A204.1 (cell line): ENCODE measurements at regions not wholly inside any gene's neighbourhood (a gene's known extent, or its start where the extent isn't known, plus 50 kb on each side); places are given as distances from the start of the nearest gene placed in this dataset.

Experiments used
- FAIRE-seq: peaks from 2 replicates; lab custom pipeline; 2012; peaks lifted over from hg19 to GRCh38; lab: Jason Lieb, UNC

DNA sequence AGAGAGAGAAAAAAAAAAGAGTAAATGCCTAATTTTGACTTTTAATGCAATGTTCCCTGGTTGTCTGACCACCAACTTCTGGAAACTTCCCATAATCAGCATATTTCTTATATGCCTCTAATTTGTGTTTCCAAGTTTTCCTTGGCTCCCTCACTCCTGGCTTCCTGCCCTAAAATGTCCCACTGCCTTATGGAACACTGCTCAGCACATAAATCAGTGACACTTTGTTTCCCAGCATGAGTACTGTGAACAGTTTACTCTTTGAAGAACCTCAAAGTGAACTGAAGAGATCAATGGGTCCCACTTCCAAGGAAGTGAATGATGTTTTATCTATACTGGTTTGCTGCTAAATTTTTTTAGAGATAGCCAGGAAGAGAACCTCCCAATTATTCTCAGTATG lies 271.3 kb upstream of the PRMT6 start:
- FAIRE-seq, result no peak

GRCh38 chr1:106787520-106787919 lies 269.0 kb upstream of the PRMT6 start:
- FAIRE-seq, result no peak

DNA sequence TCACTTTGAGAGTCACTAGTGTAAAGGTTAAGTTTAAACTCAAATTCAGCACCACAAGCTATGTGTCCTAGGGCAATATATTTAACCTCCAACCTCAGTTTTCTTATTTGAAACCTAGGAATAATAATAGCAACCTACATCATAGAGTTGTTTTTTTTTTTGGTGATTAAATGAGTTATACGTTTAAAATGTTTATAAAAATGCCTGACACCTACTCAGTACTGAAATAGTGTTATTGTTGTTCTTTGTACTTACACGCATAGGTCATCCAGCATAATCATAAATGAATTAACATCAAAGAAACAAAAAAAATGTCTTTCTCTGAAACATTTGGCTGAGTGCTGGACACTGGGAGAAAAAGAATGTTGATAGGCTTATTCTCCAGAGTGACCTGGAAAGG lies 266.8 kb upstream of the PRMT6 start:
- no peak for FAIRE-seq

- FAIRE-seq, result no peak
Observed at GRCh38 chr1:106791041-106791440, 265.4 kb upstream of the PRMT6 start.

GRCh38 chr1:106793651-106794050 lies 262.8 kb upstream of the PRMT6 start:
- no peak for FAIRE-seq

GRCh38 chr1:106798991-106799390 lies 257.5 kb upstream of the PRMT6 start:
- no peak for FAIRE-seq

GRCh38 chr1:106802181-106802580 lies 254.3 kb upstream of the PRMT6 start:
- FAIRE-seq, result no peak

- no peak for FAIRE-seq
Observed at GRCh38 chr1:106814418-106814817, 242.1 kb upstream of the PRMT6 start.

DNA sequence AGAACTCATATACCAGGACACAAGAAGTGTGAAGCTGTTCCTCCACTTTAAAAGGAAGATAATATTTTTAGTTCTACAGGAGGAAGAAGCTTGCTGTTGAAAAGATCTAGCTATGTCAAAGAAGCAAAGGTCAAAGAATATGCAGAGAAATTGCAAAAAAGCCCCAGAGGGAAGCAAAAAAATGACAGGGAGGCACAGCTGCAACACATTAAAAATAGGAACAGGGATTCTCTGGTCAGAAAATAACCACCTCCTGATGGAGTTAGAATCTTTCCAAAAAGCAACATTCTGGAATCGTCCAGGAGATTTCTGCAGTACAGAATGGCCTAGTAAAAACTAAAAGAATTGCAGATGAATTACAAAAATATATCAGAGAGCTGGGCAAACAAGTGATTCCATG lies 238.9 kb upstream of the PRMT6 start:
- FAIRE-seq, result no peak

GRCh38 chr1:106831511-106831910 lies 225.0 kb upstream of the PRMT6 start:
- FAIRE-seq, result no peak

DNA sequence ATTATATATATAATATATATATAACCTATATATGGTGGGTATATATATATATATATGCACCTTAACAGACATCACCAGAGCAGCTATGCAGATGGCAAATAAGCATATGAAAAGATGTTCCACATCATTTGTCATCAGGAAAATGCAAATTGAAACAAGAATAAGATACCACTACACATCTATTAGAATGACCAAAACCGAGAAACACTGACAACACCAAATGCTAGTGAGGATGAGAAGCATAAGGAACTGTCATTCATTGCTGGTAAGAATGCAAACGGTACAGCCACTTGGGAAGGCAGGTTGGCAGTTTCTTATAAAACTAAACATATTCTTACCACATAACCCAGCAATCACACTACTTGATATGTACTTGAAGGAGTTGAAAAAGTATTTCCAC lies 219.8 kb upstream of the PRMT6 start:
- FAIRE-seq, result no peak

DNA sequence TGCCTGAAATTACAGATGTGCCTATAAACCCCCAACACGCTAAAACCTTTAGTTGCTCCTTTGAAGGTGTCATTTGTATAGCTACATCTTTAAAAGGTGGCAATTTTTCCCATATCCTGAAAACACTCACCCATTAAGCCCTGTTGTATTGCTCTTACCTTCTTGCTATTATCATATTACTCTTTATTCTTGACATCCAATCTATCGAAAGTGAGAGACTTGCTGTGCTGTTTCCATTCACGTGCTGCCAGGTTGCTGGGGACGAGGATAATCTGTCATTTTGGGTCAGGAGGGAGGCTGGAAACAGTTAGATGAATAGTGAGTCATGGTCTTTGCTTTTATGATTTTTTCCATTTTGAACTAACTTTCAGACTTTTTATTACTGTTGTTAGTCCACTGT lies 213.0 kb upstream of the PRMT6 start:
- no peak for FAIRE-seq

DNA sequence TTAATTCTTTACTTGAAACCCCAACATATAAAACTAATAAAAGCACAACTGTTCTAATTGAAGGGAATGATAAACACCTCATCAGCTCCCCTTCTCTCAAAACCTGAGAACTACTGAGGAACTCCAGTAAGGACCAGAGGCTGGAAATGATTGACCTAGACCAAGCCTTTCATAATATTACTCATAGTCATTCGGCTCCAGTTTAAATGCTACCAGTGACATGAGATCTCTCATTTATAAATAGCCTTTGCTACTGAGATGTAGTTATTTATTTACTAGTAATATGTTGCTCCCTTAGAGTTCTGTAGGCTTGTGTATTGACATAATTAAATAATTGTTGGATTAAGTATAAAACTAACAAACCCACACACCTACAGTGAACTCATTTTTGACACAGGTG lies 209.8 kb upstream of the PRMT6 start:
- FAIRE-seq, result no peak

DNA sequence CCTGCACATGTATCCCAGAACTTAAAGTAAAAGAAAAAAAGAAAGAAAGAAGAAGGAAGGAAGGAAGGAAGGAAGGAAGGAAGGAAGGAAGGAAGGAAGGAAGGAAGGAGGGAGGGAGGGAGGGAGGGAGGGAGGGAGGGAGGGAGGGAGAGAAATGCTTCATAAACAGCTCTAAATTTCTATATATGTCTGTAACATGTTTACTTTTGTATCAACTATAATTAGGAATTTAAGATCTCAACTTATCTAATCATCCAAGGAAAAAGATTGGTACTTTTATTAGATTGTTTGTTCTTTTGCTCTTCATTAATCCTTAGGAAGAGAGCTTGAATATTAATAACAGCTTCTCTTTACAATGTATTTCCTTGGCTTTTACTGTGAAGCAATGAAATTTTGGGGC lies 195.4 kb upstream of the PRMT6 start:
- no peak for FAIRE-seq

- FAIRE-seq, result no peak
Observed at GRCh38 chr1:106868828-106869227, 187.6 kb upstream of the PRMT6 start.

DNA sequence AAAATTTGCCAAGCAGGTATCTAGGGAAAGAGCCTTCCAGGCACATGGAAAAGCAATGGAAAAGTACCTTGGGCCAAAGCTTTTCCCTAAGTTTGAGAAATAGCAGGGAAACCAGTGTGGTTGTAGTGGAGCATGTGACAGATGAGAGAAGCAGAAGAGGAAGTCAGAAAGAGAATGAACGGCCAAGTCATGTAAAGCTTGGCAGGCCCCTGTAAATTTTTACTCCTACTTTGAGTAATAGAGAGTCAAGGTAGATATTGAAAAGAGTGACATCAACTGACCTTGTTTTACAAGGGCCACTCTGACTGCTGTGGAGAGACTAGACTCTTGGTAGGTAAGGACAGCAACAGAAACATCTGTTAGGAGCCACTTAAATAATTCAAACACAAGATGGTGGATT lies 180.9 kb upstream of the PRMT6 start:
- FAIRE-seq, result no peak

DNA sequence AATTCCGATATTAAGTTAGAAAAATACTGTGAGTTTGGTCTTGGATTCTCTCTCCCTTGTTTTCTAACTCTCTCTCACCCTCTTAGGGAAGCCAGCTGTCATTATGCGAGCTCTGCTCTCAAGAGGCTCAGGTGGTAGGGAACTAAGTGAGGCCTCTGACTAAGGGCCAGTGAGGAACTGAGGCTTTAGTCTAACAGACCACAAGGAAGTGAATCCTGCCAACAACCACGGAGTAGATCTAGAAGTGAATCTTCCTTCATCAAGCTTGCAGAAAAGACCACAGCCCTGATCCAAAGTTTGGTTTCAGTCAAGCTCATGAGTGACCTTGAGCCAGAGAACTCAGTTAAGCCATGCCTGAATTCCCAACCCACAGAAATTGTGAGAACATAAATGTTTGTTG lies 180.1 kb upstream of the PRMT6 start:
- FAIRE-seq, result no peak

GRCh38 chr1:106879538-106879937 lies 176.9 kb upstream of the PRMT6 start:
- no peak for FAIRE-seq

DNA sequence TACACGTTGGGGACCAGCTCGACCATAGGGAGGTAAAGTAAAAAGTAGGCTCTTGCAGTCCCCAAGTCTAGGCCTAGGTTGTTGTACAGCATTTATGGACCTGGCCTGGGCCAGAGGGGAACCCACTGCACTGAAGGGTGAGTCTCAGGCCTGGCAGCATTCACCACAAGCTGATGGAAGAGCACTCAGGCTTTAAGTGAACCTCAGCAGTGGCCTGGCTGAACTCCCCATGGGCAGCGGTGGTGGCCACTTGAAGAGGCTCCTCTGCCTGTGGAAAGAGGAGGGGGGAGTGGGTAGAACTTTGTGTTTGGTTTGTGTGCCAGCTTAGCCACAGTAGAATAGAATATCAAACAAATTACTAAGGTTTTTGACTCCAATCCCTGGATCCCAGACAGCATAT lies 176.2 kb upstream of the PRMT6 start:
- FAIRE-seq, result no peak

- FAIRE-seq, result no peak
Observed at GRCh38 chr1:106883208-106883607, 173.3 kb upstream of the PRMT6 start.

DNA sequence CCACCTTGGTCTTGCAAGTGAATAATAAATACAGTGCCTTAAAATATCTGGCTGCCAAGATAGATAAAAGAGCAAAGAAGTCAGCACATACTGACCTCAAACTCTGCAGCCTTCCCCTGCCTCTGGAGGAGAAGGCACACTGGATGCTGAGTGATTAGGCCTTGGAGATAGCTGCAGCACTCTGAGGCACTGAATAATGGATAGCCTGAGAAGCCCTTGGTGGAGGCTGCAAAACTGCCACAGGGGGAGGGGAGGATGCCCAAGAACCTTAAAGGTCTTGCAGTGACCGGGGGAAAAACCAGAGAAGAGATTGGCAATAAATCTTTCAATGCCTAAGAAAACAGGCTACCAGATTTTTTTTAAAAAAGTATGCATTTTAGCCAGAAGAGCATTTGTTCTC lies 167.4 kb upstream of the PRMT6 start:
- no peak for FAIRE-seq

DNA sequence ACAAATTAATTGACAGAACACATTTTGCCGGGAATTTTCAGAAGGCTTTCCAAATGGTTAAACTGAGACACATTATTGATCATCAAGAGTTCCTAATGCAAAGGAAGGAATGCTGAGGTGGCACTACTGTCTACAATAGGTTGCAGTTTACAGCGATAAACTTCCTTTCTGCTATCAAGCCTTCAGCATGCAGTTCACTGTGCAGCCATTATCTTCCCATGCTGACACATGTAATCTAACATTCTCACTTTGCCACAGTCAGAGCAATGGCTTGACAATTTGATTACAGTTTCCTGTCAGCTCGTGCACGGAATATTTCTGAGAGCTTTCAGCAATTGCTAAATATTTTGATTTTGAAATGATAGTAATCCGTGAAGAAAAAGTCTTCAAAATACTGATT lies 166.9 kb upstream of the PRMT6 start:
- no peak for FAIRE-seq

GRCh38 chr1:106897976-106898375 lies 158.5 kb upstream of the PRMT6 start:
- FAIRE-seq, result no peak

DNA sequence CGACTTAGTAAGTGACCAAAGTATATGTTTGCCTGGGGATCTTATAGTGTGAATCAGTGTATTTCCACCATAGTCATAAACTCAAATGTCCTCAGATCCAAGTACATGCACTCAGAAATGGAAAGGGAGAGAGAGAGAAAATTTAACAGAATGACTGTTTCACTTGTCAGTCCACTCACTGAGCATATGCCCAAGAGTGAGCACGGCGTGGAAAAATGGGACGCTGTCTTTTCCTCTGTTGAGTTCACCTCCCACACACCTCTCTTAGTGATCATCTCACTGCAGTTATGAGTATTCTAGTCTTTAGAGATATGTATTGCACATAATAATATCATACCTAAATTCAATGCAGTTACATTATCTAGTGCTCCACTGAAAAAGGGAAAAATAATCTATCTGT lies 156.8 kb upstream of the PRMT6 start:
- no peak for FAIRE-seq

- FAIRE-seq, result no peak
Observed at GRCh38 chr1:106907795-106908194, 148.7 kb upstream of the PRMT6 start.

DNA sequence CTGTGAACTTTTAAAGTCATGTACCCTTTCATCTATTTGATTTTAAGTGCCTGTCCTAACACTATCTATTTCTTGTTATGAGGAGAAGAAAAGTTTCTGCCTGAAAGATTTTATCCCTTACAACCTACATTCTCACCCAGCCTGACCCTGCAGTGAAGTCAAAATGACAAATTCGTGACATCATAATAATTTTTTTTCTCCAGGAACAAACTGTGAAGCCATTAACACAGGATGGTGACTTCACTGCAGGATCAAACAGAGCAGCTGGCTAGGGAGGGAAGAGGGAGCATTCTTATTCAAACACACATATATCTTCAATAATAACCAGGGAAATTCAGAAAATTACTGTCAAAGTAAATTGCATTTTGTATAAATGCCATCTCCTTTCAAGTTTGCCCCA lies 147.8 kb upstream of the PRMT6 start:
- FAIRE-seq, result no peak
